GM19035 (cell line): ENCODE measurements at regions not wholly inside any gene's neighbourhood (a gene's known extent, or its start where the extent isn't known, plus 50 kb on each side); places are given as distances from the start of the nearest gene placed in this dataset.

ENCODE experiments used
- ATAC-seq: cut with Tn5 transposase; IDR thresholded peaks from one replicate; pipeline ENCODE4 v1.9.1; 2021; ENCODE audit not compliant: unreplicated experiment

- ATAC-seq = no peak
These were observed 136.6 kb upstream of the SPRY1 start for GRCh38 chr4:123259676-123260646.

- no peak for ATAC-seq
These were observed 135.9 kb upstream of the SPRY1 start for GRCh38 chr4:123260653-123261052.

- ATAC-seq = no peak
These were observed 134.5 kb upstream of the SPRY1 start for GRCh38 chr4:123262080-123262479.

- ATAC-seq = no peak
These were observed 131.2 kb upstream of the SPRY1 start for GRCh38 chr4:123265443-123265842.

- ATAC-seq = no peak
These were observed 130.4 kb upstream of the SPRY1 start for GRCh38 chr4:123266221-123266620.

GRCh38 chr4:123278755-123279154, 117.8 kb upstream of the SPRY1 start:
- no peak for ATAC-seq

- no peak for ATAC-seq
These were observed 113.2 kb upstream of the SPRY1 start for GRCh38 chr4:123283371-123283895.

- ATAC-seq = no peak
These were observed 112.4 kb upstream of the SPRY1 start for GRCh38 chr4:123284168-123284567.

- ATAC-seq = no peak
These were observed 109.6 kb upstream of the SPRY1 start for GRCh38 chr4:123286903-123287466.

GRCh38 chr4:123288309-123289025, 108.1 kb upstream of the SPRY1 start:
- ATAC-seq = no peak

GRCh38 chr4:123291329-123291728, 105.3 kb upstream of the SPRY1 start:
- ATAC-seq = no peak

- ATAC-seq = no peak
These were observed 98.8 kb upstream of the SPRY1 start for GRCh38 chr4:123297836-123298235.

- ATAC-seq = no peak
These were observed 98.3 kb upstream of the SPRY1 start for GRCh38 chr4:123298261-123298660.

- no peak for ATAC-seq
These were observed 97.8 kb upstream of the SPRY1 start for GRCh38 chr4:123298801-123299200.

GRCh38 chr4:123299212-123299691, 97.3 kb upstream of the SPRY1 start:
- ATAC-seq = no peak

- ATAC-seq = no peak
These were observed 96.2 kb upstream of the SPRY1 start for GRCh38 chr4:123300222-123301039.

- no peak for ATAC-seq
These were observed 94.7 kb upstream of the SPRY1 start for GRCh38 chr4:123301923-123302322.

GRCh38 chr4:123304151-123304964, 92.2 kb upstream of the SPRY1 start:
- no peak for ATAC-seq

GRCh38 chr4:123305736-123306135, 90.9 kb upstream of the SPRY1 start:
- no peak for ATAC-seq

GRCh38 chr4:123306769-123307168, 89.8 kb upstream of the SPRY1 start:
- ATAC-seq = no peak
